NCI-H1417 (cell line): ENCODE measurements at regions not wholly inside any gene's neighbourhood (a gene's known extent, or its start where the extent isn't known, plus 50 kb on each side); places are given as distances from the start of the nearest gene placed in this dataset.
A peak's percentile ranks its signal among the peaks of the same experiment; 100 is the strongest.

ENCODE experiments used
- DNase-seq, 3 experiments: peaks; one replicate each; lab custom pipeline; 2025; lab: John Stamatoyannopoulos, UW

DNA sequence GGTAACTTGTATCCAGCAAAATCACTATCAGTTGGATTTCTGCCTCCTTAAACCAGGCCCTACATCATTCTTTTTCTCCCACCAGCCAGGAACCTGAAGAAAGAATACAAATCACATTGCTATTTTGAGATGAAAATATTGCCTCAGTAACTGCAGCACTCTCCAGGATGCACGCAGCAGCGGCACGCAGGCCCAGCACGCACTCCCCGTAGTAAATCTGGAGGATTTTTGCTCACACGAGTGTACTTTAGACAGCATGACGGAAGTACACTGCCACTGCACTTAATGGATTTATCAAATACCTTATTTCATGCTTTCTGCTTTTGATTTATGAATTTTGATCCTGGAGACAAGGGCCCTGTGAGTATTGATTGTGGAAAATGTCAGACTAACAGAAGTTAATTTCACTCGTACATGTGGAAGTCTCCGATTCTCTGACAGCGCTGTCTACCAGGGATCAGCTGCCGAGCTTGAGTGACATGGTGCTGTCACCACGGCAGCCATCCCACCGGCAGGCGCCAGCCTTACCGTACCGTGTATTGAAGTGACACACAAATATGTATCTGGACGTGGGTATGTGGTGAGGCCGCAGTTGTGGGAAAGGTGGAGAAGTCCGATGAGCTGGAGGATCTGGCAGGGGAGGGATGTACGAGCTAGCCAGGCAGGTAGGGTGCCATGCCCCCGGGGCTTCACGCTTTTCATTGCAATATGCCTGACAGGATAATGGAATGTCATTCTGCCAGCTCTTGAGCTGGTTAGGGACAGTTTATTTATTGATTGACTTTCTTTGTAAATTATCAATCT, 863.7 kb downstream of the GALR1 start:
- DNase-seq, result no peak

GRCh38 chr18:78113940-78114251, 864.2 kb downstream of the GALR1 start:
- no peak for DNase-seq

DNA sequence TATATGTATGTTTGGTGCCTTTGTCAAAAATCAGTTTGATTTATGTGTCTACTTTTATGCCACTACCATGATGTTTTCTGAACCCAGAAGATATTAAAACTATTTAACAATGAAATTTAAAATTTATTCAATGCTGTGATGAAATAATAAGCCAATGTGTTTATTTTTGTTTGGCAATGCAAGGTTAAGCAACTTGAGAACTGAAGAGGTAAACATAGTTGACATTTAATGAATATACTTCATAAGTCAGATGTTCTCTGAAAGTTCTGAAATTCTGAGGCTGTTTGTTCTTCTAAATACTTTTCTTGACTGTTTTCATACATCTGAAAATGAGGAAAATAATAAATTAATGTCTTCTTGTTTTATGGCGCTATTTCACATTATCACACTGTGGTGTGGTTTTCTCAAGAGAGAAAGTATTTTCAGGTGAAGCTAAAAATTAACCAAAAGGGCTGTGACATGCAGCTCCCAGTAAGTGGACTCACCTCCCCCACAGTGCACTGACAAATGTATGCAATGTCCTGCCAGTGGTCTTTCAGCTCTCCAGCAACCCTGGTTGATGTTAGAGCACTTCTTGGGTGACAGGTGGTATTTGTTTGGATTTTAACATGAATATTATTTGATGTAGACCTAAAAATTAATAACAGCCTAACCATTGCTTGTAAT, 863.6 kb upstream of the SALL3 start:
- DNase-seq, result no peak

GRCh38 chr18:78123144-78123909, 856.3 kb upstream of the SALL3 start:
- DNase-seq, result no peak

- no peak for DNase-seq
These were observed 855.5 kb upstream of the SALL3 start for GRCh38 chr18:78123926-78124797.

GRCh38 chr18:78125206-78125896, 854.3 kb upstream of the SALL3 start:
- DNase-seq, result no peak

DNA sequence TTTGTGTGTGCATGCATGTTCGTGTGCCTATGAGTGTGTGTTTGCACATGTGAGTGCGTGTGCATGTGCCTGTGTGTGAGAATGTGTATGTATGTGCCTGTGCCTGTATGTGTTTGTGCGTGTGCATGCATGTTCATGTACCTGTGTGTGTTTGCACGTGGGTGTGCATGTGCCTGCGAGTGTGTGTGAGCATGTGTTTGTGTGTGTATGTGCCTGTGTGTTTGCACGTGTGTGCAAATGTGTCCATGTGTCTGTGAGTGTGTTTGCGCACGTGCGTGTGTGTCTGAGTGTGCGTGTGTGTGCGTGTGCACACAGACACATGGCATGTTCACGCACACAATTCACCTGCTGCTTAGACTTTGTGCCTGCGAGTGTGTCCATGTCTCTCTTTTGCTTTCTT, 853.5 kb upstream of the SALL3 start:
- no peak for DNase-seq

- no peak for DNase-seq
These were observed 853.1 kb upstream of the SALL3 start for GRCh38 chr18:78126536-78126935.

DNA sequence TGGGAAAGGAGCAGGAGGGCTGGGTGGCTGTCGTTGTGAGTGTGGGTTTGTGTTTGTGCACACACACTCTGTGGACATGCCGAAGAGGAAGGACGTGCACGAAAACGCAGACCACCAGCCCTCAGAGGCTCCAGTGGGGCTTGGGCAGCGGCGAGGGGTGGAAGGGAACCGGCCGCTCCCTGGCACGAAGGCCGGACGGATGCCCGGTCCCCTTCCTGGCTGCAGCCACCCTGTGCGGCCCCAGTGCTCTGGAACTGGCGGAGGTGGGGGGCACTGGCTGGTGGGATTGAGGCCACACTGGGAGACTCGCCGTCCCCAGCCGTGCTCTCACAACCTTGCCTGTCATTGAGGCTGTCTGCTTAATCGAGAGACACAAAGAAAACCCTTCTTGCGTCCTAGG, 852.6 kb upstream of the SALL3 start:
- no peak for DNase-seq

- no peak for DNase-seq
These were observed 851.6 kb upstream of the SALL3 start for GRCh38 chr18:78128004-78128403.

GRCh38 chr18:78129260-78129659, 850.4 kb upstream of the SALL3 start:
- no peak for DNase-seq

DNA sequence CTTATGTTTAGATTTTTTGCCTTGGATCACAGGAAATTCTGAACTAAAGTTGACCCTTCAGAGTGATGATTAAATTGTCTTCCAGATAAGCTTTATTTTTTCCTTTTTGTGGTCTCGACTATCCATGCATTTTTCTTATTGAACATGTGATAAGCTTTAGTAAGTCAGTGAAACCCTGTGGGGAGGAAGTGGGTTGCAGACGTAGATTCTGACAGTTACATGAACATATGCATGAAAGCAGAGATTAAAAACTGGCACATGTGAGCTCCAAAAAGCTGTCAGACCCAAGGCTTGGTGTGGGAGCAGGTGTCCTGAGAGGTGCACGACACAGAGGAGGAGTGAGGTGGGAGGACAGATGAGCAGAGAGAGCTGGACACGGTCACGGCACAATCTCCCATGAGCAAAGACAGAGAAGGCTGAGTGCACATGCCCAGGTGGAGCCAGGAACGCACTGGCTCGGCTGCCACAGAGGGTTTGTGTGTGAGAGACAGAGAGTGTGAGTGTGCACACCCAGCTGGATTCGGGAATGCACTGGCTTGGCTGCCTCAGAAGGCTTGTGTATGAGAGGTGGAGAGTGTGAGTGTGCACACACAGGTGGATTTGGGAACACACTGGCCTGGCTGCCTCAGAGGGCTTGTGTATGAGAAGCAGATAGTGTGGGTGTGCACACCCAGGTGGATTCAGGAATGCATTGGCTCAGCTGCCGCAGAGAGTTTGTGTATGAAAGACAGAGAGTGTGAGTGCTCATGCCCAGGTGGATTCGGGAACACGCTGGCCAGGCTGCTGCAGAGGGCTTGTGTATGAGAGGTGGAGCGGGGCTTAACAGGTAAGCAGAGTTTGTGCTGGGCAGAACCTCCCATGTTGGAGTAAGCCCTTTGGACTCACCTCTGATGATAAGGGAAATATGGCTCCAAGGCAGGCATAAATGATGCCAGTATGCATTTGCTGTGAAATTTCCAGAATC, 849.1 kb upstream of the SALL3 start:
- DNase-seq, result no peak

- no peak for DNase-seq
These were observed 845.9 kb upstream of the SALL3 start for GRCh38 chr18:78133729-78134128.

- no peak for DNase-seq
These were observed 842.6 kb upstream of the SALL3 start for GRCh38 chr18:78136986-78137385.

- peak; percentile 65 to 94 (median 93) for DNase-seq
These were observed 840.6 kb upstream of the SALL3 start for GRCh38 chr18:78138983-78139496.

- DNase-seq, result no peak
These were observed 839.3 kb upstream of the SALL3 start for GRCh38 chr18:78140294-78140693.

- peak in 1 of 3 experiments; percentile 16 for DNase-seq
These were observed 834.9 kb upstream of the SALL3 start for GRCh38 chr18:78144669-78145068.

GRCh38 chr18:78145096-78145495, 834.5 kb upstream of the SALL3 start:
- peak in 1 of 3 experiments; percentile 4 for DNase-seq

GRCh38 chr18:78146136-78147085, 833.2 kb upstream of the SALL3 start:
- DNase-seq, result peak in 1 of 3 experiments; percentile 66
